ENCODE measurements at regions not wholly inside any gene's neighbourhood (a gene's known extent, or its start where the extent isn't known, plus 50 kb on each side); places are given as distances from the start of the nearest gene placed in this dataset.

- no peak for DNase-seq (ENCODE audit: extremely low read depth in 1 of 11, low read depth in 9 of 11, low spot score in 4 of 11)
Measured at GRCh38 chr5:167889276-167889675, 402.2 kb upstream of the WWC1 start.

GRCh38 chr5:167892352-167893115, 398.9 kb upstream of the WWC1 start:
- DNase-seq (ENCODE audit: extremely low read depth in 1 of 11, low read depth in 9 of 11, low spot score in 4 of 11) = no peak

- peak in 1 of 11 donors; percentile 18 for DNase-seq (ENCODE audit: extremely low read depth in 1 of 11, low read depth in 9 of 11, low spot score in 4 of 11)
Measured at GRCh38 chr5:167893271-167893670, 398.2 kb upstream of the WWC1 start.

DNA sequence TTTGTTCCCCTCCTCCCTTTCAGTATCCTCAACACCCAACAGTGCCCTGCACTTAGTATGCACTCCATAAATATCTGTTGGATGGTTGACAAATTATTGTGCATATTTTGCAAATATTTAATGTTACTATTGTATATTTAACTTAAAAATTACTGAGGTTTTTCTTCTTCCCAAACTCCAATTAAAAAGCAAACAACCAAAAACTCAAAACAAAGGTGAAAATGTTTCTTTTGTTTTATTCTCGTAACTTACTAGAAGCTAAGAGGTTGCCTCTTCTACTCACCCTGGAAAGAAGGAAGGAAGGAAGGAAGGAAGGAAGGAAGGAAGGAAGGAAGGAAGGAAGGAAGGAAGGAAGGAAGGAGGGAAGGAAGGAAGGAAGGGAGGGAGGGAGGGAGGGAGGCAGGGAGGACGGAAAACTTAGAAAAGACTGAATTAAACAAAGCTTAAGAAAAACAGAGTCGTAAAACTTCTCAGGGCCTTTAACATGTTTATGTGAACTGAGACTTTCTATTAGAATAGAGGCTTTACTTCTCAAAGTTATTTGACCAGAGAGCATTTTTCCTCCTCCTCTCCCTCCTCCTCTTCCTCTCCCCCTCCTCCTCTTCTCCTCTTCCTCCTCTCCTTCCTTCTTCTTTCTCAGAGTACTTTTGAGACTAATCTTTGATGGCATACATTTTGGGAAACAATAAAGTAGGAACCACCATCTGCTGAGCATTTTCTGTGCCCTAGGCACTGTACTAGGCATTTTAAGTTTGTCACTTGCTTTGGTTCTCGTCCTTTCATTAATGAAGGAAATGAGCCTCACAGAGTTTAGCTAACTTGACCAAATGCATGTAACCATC, 396.6 kb upstream of the WWC1 start:
- no peak for DNase-seq (ENCODE audit: extremely low read depth in 1 of 11, low read depth in 9 of 11, low spot score in 4 of 11)

DNA sequence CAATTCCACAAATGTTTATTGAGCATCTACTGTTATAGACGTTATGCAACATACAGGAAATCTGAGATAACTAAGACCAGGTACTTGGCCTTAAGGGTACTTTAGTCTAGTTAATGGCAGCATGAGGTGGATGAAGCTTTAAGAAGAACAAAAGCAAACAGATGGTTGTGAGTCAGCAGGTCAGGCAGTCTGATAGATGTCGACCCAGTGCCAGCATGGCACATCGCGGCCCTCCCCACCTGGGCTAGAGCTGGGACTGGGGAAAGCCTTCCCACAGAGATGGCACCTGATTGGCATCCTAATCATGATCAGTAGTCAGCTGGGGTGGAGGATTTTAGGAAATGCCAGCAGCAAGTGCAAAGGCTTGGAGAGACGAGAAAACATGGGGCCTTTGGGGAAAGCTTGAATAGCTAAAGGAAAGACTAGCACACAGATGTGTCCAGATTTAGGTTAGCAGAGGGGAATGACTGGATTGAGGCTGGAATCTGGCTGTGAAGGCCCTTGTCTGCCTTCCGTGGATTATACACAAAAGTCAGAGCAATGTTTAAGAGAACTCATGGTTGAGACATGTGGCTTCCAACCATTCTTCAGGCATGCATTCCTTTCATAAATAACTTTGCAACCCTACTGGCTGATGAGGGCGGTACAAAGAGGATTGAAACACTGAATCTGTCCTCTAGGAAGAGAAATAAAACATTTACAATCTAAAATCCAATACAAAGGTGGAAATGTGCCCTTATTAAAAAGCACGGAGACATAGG, 395.4 kb upstream of the WWC1 start:
- no peak for DNase-seq (ENCODE audit: extremely low read depth in 1 of 11, low read depth in 9 of 11, low spot score in 4 of 11)

- no peak for DNase-seq (ENCODE audit: extremely low read depth in 1 of 11, low read depth in 9 of 11, low spot score in 4 of 11)
Measured at GRCh38 chr5:167896814-167897213, 394.6 kb upstream of the WWC1 start.

DNA sequence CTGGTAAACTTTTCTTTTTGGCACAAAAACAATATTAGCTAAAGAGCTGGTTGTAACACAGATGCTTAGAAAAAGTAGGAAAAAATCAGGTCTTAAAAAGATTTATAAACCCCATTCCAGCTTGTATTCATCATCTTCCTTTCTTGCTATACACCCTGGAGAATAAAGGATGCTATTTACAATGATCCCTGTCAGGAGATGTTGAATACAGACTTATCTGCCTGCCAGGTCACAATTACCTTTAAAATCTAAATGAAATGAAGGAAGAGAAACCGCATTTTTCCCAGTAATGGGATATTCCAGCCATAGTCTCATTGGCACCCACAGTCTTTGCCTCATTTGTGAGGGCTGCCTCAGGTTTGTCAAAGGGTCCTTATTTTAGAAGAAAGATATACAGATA, 394.1 kb upstream of the WWC1 start:
- no peak for DNase-seq (ENCODE audit: extremely low read depth in 1 of 11, low read depth in 9 of 11, low spot score in 4 of 11)

DNA sequence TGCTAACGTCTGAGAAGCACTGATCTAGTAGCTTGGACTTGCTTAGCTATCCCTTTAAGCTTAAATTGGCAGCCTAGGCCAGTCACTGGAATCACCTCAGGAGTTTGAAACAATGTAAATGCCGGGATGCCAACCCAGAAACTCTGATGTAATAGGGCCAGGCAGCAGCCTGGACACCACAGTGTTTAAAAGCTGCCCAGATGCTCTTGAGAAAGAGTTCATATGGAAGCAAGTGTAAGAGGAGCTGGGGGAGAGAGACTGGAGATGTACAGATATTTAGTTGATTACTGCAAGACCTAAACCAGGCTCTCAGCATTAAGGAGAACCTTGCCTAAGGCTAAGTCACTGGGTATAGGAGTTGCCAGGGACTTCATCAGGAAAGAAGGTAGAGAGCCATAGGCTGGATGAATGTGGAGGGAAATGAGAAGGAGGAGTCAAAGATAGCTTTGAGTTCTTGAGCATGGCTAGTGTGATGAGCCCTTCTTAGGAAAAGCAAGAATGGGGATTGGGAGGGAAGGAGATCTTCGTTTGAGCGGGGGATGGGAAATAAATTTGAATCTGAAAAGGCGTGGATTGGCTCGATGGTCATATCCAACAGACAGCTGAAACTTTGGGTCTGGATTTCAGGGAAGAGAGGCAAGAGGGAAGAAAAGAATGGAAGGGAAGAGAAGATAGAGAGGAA, 392.9 kb upstream of the WWC1 start:
- DNase-seq (ENCODE audit: extremely low read depth in 1 of 11, low read depth in 9 of 11, low spot score in 4 of 11) = no peak

DNA sequence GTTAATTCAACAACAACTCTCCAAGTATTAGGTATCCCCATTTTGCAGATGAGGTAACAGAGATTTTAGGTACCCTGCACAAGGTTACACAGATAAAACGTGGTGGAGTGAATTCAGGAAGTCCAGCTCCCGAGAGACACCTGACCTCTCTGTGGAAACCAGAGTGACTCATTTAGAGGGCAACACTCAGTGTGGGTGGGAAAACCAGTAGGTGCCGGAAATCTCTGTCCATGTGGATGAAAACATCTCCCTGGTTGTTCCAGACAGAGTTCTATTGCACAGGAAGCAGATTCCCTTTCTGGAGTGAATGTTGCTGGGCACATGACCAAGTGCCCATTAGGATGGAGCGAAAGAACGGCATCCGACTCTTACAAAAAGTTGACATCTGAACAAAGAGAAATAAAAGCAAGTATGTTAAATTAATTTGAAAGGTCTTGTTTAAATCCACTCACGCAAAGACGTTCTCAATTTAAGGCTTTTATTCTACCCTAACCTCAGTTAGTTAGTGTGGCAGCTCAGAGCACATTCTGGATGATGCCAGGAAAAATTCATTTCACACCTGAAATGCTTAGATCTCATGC, 391.9 kb upstream of the WWC1 start:
- no peak for DNase-seq (ENCODE audit: extremely low read depth in 1 of 11, low read depth in 9 of 11, low spot score in 4 of 11)

DNA sequence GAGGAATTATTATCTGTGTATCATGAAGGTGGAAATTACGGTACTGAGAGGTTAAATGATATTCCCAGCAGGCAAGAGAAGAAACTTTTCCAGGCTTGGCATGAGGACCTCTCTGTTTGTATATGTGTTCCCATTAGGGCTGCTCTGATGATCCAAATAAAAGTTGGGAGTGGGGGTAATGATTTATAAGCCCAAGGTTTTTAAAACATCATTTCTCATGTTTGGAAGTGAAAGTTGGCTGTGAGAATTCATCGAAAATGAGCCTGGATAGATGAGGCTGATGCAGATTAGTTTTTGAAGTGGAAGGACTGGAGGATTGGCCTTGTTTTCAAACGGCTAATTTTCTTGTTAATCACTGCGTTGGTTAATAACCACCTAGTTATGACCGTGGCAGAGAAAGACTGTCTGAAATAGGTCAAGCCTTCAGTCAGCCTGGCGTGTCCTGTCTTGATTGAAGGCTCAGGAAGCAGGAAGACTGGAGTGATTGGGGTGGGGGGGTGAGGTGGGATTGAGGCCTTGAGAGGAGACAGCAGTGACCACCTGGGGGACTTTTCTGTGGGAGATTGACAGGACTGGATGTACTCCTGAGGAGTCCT, 391.0 kb upstream of the WWC1 start:
- no peak for DNase-seq (ENCODE audit: extremely low read depth in 1 of 11, low read depth in 9 of 11, low spot score in 4 of 11)

DNA sequence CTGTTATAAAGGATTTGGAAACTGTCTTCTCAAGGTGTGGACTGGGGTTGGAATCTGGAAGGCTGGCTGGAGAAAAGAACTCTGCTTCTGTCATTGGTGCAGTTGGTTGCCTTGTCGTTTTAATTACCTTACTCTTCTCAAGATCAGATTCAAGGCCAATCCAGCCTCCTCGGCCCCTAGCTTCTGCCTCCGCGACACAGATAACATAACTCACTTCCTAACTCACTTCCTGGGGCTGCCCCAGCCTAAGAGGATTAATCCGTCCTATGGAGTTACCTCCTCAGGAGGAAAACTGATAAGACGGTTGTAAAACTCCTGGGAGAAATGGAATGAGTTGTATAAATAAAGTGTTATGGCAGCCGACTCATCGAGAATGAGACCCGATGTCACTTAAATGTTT, 389.1 kb upstream of the WWC1 start:
- DNase-seq (ENCODE audit: extremely low read depth in 1 of 11, low read depth in 9 of 11, low spot score in 4 of 11) = no peak

DNA sequence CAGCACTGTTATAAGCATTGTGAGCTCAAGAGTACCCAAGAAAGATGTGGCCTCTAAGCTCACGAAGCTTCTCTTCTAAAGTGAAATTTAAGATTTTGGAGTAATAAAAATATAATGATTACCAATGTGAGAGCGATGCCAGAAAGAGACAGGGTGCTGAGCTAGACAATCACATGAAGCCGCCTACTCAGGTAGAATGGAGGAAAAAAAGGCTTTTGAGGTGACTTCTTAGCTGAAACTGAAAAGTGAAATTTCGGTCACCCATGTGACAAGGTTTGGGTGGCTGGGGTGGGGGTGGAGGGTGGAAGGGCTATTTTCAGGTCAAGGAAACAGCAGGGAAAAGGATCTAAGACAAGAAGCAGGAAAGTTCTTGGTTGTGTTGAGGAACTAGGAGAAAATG, 388.2 kb upstream of the WWC1 start:
- no peak for DNase-seq (ENCODE audit: extremely low read depth in 1 of 11, low read depth in 9 of 11, low spot score in 4 of 11)

DNA sequence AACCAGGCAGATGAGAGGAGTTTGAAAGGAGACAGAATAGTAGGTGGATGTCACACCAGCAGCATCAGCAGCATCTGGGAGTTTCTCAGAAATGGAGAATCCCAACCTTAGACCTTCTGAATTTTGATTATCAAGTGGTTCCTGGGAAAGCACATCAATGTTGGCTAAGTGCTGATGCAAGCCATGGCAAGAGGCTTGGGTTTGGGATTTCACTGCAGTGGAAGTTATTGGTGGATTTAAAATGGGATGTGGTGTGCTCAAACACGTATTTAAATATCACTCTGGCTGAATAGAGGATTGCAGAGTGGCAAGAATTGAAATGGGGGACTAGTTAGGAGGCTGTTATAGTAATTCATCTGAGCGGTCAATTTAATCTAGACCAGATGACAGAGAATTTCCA, 387.8 kb upstream of the WWC1 start:
- DNase-seq (ENCODE audit: extremely low read depth in 1 of 11, low read depth in 9 of 11, low spot score in 4 of 11) = no peak

- DNase-seq (ENCODE audit: extremely low read depth in 1 of 11, low read depth in 9 of 11, low spot score in 4 of 11) = no peak
Measured at GRCh38 chr5:167905919-167906853, 385.3 kb upstream of the WWC1 start.

DNA sequence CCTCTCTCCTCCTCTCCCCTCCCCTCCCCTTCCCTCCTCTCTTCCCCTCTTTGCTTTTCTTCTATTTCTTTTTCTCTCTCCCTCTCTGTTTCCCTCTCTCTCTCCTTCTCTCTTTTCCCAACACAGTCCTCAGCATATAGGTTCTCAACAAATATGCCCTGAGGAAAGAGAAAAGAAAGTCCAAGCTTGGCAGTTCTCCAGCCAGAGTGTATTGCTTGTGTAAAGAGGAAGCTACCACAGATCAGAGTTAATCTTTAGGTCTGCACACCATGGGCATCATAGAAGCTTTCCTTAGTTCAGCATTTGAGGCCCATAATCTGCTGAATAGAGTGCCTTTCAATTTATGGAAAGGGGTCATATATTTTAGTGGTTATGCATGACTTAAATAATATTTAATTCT, 382.8 kb upstream of the WWC1 start:
- no peak for DNase-seq (ENCODE audit: extremely low read depth in 1 of 11, low read depth in 9 of 11, low spot score in 4 of 11)

- DNase-seq (ENCODE audit: extremely low read depth in 1 of 11, low read depth in 9 of 11, low spot score in 4 of 11) = no peak
Measured at GRCh38 chr5:167912941-167913665, 378.3 kb upstream of the WWC1 start.

DNA sequence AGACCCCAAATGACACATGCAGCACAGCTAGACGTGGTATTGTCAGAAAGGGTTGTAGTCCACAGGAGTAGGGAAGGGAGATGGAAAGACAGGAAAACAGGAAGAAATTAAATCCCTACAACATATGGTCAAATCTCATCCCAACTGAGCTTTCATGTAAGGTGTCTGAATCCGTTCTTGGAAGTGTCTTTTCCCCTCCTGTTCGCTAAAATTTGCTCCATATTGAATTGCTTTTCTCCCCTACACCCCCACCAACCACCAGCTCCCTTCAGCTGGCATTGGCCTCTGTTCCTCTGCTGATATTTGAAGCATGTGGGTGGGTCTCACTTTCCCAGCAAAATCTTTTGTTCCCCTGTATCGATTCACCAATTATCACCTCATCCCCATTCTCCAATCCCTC, 376.2 kb upstream of the WWC1 start:
- no peak for DNase-seq (ENCODE audit: extremely low read depth in 1 of 11, low read depth in 9 of 11, low spot score in 4 of 11)

Measured in renal cortex interstitium (tissue), 11 donors.